GM19372 (cell line): ENCODE measurements at regions not wholly inside any gene's neighbourhood (a gene's known extent, or its start where the extent isn't known, plus 50 kb on each side); places are given as distances from the start of the nearest gene placed in this dataset.

Source experiments
- ATAC-seq: cut with Tn5 transposase; IDR thresholded peaks from one replicate; pipeline ENCODE4 v1.9.1; 2021; ENCODE audit warnings: mild to moderate bottlenecking, low read depth, moderate library complexity; ENCODE audit not compliant: unreplicated experiment

GRCh38 chr21:15149600-15150224 is 84.9 kb upstream of the NRIP1 start:
- no peak for ATAC-seq

DNA sequence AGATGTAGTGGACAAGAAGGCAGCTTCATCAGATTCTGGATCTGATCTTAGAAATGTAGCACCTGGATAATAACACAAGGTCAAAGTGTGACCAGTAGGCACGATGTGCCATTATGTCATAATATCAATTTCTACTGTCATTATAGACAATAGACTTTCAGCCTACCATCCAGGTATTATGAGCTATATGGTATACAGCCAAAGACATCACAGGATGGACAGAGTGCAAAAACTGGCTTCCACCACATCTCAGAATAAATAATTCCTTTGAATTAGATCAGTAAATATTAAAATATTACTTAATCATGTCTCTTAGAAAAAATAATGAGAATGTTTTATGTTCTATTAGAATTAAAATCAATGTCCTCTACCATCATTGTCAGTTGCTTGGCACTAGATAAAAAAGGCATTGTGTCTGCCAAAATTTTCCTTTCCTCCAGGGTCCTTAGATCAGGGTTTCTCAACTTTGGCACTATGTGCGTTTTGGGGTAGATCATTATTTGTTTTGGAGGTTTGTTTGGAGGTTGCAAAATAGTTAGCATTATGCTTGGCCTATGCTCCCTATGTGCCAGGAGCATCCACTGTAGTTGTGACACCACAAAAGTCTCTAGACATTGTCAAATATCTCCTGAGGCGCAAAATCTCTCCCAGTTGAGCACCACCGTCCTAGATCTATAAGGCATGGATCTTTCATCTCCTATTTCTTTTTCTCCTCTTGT is 86.7 kb upstream of the NRIP1 start:
- ATAC-seq = no peak

GRCh38 chr21:15152591-15152990 is 87.8 kb upstream of the NRIP1 start:
- no peak for ATAC-seq

- peak; percentile 65 for ATAC-seq
Observed at GRCh38 chr21:15159382-15160020, 94.7 kb upstream of the NRIP1 start.

DNA sequence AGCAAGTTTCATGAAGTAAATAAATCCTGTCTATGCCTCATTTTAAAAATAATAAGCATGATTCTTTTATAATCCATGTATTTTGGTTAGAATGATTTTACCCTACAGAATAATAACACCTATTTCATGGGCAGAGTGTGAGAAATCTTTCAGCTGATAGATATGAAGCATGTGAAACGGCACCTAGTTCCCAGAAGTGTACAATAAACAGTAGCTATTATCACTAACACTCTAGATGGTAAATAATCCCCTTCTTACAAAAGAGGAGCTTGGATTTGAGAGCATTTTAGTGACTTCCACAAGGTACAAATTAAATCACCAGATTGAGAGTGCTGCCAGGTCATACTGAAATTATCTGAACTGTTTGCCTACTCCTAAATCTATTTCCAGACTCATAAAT is 95.3 kb upstream of the NRIP1 start:
- ATAC-seq = no peak

DNA sequence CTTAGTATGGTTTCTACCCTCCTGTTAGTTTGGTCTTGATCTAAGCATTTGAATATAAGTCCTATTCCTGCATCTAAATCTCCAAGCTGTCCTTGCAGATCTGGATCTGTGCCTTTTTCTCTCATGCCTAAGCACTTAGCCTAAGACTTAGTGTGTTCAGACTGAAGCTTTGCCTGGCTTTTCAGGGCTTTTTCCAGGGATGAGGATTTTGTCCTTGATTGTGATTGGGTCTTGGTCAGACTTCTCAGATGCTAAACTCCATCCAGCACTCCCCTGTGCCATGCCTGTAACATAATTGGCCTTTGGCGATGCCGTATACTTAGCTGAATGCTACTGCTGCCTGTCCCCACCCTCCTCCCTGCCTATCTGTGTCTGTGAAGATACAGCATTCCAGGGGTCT is 98.1 kb upstream of the NRIP1 start:
- ATAC-seq = no peak

DNA sequence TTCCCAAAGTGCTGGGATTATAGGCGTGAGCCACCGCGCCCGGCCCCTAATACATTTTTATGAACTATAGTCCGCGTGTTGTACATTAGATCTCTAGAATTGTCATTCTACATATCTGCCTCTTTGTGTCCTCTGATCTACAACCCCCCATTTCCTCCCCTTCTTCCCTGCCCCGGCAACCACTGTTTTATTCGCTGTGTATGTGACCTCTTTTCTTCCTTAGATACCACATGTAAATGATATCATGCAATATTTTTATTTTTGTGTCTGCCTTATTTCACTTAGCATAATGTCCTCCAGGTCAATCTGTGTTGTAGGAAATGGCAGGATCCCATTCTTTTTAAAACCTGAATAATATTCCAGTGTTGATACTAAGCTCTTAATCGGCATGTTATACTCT is 99.5 kb upstream of the NRIP1 start:
- no peak for ATAC-seq

- ATAC-seq = no peak
Observed at GRCh38 chr21:15164678-15165303, 100.0 kb upstream of the NRIP1 start.

DNA sequence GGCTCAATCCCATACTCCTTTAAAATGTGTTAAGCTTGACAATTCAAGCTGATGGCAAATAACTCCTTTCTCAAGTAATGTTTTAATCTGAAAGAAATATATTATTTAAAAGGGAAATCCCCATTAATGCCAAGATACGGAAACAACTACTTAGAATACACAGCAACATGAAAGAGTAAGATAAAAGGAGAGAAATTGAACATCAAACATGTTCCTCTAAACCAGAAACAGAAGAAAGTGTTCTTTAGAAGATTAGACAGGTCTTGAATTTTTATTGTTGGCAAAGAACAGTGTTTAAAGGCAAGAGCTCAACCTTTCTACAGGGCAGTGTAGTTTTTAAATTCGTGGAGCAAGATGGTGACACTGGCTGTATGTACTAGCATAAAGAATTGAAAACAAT is 105.8 kb upstream of the NRIP1 start:
- ATAC-seq = no peak

GRCh38 chr21:15171546-15171945 is 106.7 kb upstream of the NRIP1 start:
- no peak for ATAC-seq

DNA sequence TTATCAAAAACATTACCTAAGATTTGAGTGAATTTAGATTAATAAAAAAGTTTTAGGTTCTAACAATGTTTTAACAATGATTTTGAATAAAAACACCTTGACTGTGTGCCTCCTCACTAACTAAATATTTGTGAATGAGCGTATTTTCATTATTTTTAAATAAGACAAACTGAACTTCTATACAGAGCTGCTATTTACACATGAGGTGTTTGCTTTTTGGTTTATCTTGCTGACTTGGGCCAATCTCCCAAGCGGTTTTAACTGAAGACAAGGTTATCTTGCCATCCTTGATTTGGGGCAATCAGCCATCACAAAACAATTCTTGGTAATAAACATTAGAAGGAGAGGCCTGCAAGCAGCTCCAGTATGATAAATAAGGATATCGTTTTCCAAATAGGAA is 108.2 kb upstream of the NRIP1 start:
- no peak for ATAC-seq

DNA sequence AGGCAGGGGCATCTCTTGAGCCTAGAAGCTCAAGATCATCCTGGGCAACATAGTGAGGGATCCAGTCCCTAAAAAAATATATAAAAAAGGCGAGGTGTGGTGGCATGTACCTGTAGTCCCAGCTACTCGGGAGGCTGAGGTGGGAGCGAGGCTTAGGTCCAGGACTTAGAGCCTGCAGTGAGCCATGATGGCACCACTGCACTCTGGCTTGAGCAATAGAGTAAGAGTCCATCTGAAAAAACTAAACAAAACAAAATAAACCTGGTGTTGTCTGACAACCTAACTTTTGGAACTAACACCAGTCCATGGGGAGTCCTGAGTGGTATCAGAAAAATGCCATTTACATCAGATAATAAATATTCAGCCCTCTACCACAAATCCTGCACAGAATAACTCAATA is 110.1 kb upstream of the NRIP1 start:
- ATAC-seq = no peak

GRCh38 chr21:15182731-15183130 is 117.9 kb upstream of the NRIP1 start:
- ATAC-seq = no peak

DNA sequence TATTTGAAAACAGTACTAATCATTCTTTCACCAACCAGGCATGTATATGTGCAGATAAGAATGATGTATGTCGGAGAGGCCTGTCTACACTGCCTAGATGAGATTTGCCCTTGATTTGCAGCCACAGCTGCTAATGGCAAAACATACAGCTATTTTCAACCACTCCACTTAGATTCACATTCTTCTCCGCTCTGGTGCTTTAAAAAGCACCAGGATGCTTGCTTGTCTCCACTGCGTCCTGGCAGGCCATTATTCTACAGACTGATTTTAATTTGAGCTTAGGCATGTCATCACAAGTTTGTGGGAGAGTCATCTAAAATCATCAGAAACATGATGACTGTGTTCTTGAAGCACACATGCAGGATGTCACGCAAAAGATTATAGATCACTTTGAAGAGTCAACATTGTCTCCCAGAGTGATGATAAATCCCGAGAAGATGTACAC is 119.0 kb upstream of the NRIP1 start:
- ATAC-seq = no peak

DNA sequence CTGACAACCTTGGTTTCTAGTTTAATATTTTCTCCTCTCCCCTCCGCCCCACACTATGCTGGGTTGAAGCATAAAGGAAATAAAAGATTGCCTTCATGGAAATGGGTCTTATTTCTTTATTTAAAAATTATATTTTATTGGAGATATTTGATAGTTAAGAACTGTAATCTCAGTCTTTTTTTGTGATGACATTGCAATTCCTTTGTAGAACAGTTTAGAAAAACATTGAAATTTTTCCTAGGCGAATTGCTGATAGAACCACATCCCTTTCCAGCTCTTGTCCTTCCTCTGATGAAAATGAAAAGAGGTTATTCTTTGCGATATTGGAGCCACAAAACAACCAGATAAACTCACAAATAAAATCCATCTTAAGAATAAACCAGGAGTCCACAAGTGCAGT is 125.6 kb upstream of the NRIP1 start:
- no peak for ATAC-seq

GRCh38 chr21:15190837-15191236 is 126.0 kb upstream of the NRIP1 start:
- no peak for ATAC-seq

DNA sequence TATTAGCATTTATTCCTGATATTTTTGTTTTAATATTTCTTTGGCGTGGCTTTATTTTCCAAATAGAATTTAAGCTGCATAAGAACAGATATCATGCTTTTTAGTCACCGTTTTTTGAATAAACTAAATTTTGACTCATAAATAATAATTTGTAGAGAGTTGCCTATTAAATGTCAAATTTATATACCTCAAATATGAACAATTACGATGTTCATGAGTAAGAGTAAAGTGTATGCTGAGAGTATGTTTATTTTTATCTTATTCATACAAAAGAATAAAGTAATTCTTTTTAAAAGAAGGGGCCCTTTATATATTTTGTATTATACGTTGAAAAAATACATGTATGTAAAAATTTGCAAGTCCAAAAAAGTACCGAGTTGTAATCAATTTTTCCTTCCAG is 126.5 kb upstream of the NRIP1 start:
- no peak for ATAC-seq

GRCh38 chr21:15192243-15192642 is 127.4 kb upstream of the NRIP1 start:
- ATAC-seq = no peak

GRCh38 chr21:15193937-15194336 is 129.1 kb upstream of the NRIP1 start:
- no peak for ATAC-seq

DNA sequence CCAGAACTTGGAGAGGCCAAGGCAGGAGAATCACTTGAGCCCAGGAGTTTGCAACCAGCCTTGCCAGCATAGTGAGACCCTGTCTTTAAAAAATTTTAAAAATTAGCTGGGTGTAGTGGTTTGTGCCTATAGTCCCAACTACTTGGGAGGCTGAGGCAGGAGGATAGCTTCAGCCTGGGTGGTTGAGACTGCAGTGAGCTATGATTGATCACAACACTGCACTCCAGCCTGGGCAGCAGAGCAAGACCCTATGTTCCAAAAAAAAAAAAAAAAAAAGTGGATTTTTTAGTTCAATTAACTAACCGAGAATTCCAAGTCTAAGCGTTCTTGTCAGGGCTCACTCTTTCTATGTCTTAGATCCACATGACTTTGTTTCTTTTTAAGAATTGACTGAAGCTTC is 130.3 kb upstream of the NRIP1 start:
- ATAC-seq = no peak

DNA sequence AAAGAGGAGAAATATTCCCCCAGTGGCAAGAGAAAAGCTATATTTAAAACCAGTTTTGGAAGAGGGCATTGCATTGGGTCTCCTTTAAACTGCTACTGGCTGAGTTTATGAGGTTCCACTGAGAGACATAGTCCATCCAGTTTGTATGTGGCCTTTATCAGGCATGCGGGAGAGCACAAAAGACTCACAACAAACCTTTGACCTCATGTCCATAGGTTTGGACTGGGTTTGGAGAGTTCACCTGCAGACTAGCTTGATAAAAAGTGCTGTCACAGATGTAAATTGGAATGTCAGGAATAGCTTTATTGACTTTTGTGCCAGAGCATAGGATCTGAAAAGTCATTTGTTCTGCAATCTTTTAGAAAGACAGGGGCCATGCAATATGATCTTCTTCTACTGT is 131.0 kb upstream of the NRIP1 start:
- no peak for ATAC-seq
